Heart left ventricle (tissue), 16 donors: ENCODE measurements at regions not wholly inside any gene's neighbourhood (a gene's known extent, or its start where the extent isn't known, plus 50 kb on each side); places are given as distances from the start of the nearest gene placed in this dataset.

ENCODE experiments used
- ATAC-seq, 4 donors: fragments of 200-7000 bp; cut with Tn5 transposase; one replicate each; pipeline ENCODE4 v1.9.1; 2020 to 2022; ENCODE audit warnings: moderate library complexity in 4 of 4, mild to moderate bottlenecking in 3 of 4, moderate number of reproducible peaks in 1 of 4
- DNase-seq, 5 donors: peaks; one replicate each; pipeline ENCODE4 v3.0.0-alpha.2; 2020
- H3K27ac ChIP-seq, 12 donors: fragments of 200-600 bp; sonication (generic) in 4 of 12; one replicate each; pipeline versions ENCODE4 v1.5.0 to v1.8.0; 2016 to 2022; ENCODE audit warnings: mild to moderate bottlenecking in 2 of 12
- H3K27me3 ChIP-seq, 9 donors: fragments of 200-600 bp; sonication (generic) in 2 of 9; one replicate each; pipeline versions ENCODE4 v1.5.1 to v1.8.0; 2016 to 2022; ENCODE audit warnings: mild to moderate bottlenecking in 3 of 9
- H3K36me3 ChIP-seq, 9 donors: fragments of 200-600 bp; sonication (generic) in 2 of 9; one replicate each; pipeline versions ENCODE4 v1.5.0 to v1.8.0; 2018 to 2022; ENCODE audit warnings: mild to moderate bottlenecking in 2 of 9
- H3K4me1 ChIP-seq, 12 donors: fragments of 200-600 bp; sonication (generic) in 4 of 12; one replicate each; pipeline versions ENCODE4 v1.5.0 to v1.8.0; 2016 to 2022; ENCODE audit warnings: mild to moderate bottlenecking in 3 of 12
- H3K4me3 ChIP-seq, 12 donors: fragments of 200-600 bp; sonication (generic) in 4 of 12; one replicate each; pipeline versions ENCODE4 v1.5.0 to v1.8.0; 2017 to 2022; ENCODE audit warnings: mild to moderate bottlenecking in 9 of 12, moderate library complexity in 4 of 12
- H3K9me3 ChIP-seq, 12 donors: fragments of 200-600 bp; sonication (generic) in 4 of 12; one replicate each; pipeline versions ENCODE4 v1.5.0 to v1.8.0; 2016 to 2022; ENCODE audit warnings: mild to moderate bottlenecking in 1 of 12
- POLR2A ChIP-seq, 2 donors: fragments of 450-650 bp; IDR thresholded peaks; one replicate each; pipeline ENCODE4 v1.6.1; 2017; ENCODE audit warnings: antibody characterized with exemption in 2 of 2, mild to moderate bottlenecking in 2 of 2, moderate library complexity in 2 of 2
- WGBS, 4 donors: extraction: QIAGEN DNeasy Blood & Tissue Kit in 2 of 4; methylation state at CpG; one replicate each; pipeline versions ENCODE4 v1.1.5 to v1.1.7; 2013 to 2018; 5-methylcytosine and 5-hydroxymethylcytosine counted together
- intact Hi-C, 10 donors: fragments of 100-400 bp; cut with DNase I; formaldehyde crosslinking; loops; one replicate each; pipeline versions ENCODE4 v1.11.1 to v1.14.2; 2022
- TF ChIP-seq, protein P1 (sequence below), 12 donors: fragments of 200-600 bp; sonication (generic) in 4 of 12; IDR thresholded peaks; one replicate each; pipeline versions ENCODE4 v1.5.0 to v1.8.0; 2018 to 2022; ENCODE audit warnings: antibody characterized with exemption in 12 of 12, mild to moderate bottlenecking in 5 of 12
- donor health status: ischemic (EF 13 %, LVEDD 7.1; RV severe dilation, severe dysfunction).
- donor health status: healthy with polysubstance abuse.
- donor health status: DM: no; HTN: yes; CAD: no.
- donor health status: DM: no; HTN: no; CAD: no.
- donor health status: ischemic (EF 25% LVEDD 6.9; RV normal size, moderate dysfunction).
- donor health status: ischemic (EF 25% LVEDD 5.7; RV mildly dilated, moderate dysfunction).
- donor health status: healthy.
- donor health status: DM: yes; HTN: yes; CAD: no.
- donor health status: ischemic (EF 35%, LVEDD 5.7; RV mildly dilated, moderate dysfunction).
- donor health status: nonischemic (EF 11% LVEDD 7.7; RV severe dilation, severe dysfunction).
- donor health status: DM: yes; HTN: yes; CAD: no.
- donor health status: PGD.
- donor health status: ischemic (EF 29% LVEDD 5.4; RV normal size, mild dysfunction).
- donor health status: nonischemic (EF 23%, LVEDD 6.1; RV moderate dilation, normal function).

DNA sequence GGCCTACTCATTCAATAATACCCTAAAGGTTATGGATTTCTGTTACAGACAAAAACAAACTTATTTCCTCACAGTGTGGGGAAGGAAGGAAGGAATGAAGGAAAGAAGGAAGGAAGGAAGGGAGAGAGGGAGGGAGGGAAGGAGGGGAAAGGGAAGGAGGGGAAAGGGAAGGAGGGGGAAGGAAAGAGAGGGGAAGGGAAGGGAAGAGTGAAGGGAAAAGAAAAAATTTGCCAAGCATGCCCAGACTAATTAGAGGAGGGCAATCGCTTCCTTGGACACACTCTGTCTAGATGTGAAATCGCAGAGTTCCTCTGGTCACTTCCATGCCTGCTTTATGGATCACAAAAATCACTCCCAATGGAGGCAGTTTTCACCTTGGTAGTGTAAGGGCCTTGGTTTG, 570.1 kb upstream of the SOX9 start:
- Histone ChIP-seq H3K4me1 (no peaks in the 10 kb centered on the region), H3K36me3 (no peaks in the 10 kb centered on the region), H3K27ac (no peak overlapping the region), H3K4me3 (no peak overlapping the region), H3K27me3 (no peaks in the 10 kb centered on the region), H3K9me3 (no peaks in the 10 kb centered on the region)
- intact Hi-C loops: no loop called here
- no peak for ATAC-seq
- no peak for DNase-seq
- no peak for TF ChIP-seq POLR2A (IDR thresholded peaks at IDR 0.05)
- TF ChIP-seq, protein P1, sequence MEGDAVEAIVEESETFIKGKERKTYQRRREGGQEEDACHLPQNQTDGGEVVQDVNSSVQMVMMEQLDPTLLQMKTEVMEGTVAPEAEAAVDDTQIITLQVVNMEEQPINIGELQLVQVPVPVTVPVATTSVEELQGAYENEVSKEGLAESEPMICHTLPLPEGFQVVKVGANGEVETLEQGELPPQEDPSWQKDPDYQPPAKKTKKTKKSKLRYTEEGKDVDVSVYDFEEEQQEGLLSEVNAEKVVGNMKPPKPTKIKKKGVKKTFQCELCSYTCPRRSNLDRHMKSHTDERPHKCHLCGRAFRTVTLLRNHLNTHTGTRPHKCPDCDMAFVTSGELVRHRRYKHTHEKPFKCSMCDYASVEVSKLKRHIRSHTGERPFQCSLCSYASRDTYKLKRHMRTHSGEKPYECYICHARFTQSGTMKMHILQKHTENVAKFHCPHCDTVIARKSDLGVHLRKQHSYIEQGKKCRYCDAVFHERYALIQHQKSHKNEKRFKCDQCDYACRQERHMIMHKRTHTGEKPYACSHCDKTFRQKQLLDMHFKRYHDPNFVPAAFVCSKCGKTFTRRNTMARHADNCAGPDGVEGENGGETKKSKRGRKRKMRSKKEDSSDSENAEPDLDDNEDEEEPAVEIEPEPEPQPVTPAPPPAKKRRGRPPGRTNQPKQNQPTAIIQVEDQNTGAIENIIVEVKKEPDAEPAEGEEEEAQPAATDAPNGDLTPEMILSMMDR (IDR thresholded peaks at IDR 0.05): no peak
- WGBS, 4 donors: 90 to 96% (median 95%) methylated on average over 2 of the region's 2 CpGs

DNA sequence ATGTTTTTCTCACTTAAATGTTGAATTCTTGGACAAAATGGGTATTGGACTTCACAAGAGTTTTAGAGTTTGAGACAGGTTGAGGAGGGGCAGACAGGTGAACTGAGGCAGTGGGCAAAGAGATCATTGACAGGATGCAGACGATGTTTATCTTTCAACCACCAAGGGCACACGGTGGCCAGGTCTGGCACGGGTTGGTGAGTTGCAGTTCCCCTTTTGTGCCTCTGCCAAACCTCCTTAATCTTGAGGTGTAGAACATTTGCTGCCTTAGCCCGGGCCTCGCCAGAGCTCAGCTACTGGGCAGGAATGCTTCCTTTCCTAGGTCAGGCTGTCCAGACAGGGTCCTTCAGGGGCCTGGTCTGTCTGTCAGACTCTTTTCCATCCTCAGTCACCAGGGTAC, 567.4 kb upstream of the SOX9 start:
- Histone ChIP-seq H3K27ac (no peak overlapping the region), H3K36me3 (no peaks in the 10 kb centered on the region), H3K4me3 (no peak overlapping the region), H3K4me1 (no peaks in the 10 kb centered on the region), H3K9me3 (no peaks in the 10 kb centered on the region), H3K27me3 (no peaks in the 10 kb centered on the region)
- TF ChIP-seq, protein P1 (IDR thresholded peaks at IDR 0.05): no peak
- no peak for TF ChIP-seq POLR2A (IDR thresholded peaks at IDR 0.05)
- WGBS, 4 donors: 74 to 82% (median 75%) methylated on average over 5 of the region's 5 CpGs
- intact Hi-C loops: no loop called here
- DNase-seq (no peak), ATAC-seq (no peak)

DNA sequence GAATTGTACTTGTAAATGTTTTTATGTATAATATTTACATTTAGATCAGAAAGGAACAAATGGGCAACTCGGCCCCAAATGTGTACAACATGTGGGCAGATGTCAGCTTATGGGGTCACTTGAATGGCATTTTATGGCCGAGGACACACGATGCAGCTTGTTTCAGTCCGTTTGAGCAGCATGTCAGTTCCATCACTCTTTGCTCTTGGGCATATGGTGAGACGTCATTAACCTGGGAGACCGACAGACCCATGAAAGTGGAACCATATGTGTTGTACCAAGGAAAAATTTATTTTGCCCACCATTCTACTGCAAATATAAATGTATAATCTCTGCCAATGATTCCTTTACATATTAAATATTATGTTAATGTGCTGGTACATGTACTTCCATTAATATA, 561.9 kb upstream of the SOX9 start:
- intact Hi-C loops: no loop called here
- TF ChIP-seq POLR2A (IDR thresholded peaks at IDR 0.05): no peak
- TF ChIP-seq, protein P1 (IDR thresholded peaks at IDR 0.05): no peak
- DNase-seq: no peak
- no peak overlapping the region for H3K27ac ChIP-seq
- ATAC-seq: no peak
- H3K4me3 ChIP-seq: no peak overlapping the region
- no peaks in the 10 kb centered on the region for H3K36me3 ChIP-seq
- H3K27me3 ChIP-seq: no peaks in the 10 kb centered on the region
- no peaks in the 10 kb centered on the region for H3K4me1 ChIP-seq
- no peaks in the 10 kb centered on the region for H3K9me3 ChIP-seq
- WGBS, 4 donors: 76 to 84% (median 82%) methylated on average over 6 of the region's 6 CpGs

DNA sequence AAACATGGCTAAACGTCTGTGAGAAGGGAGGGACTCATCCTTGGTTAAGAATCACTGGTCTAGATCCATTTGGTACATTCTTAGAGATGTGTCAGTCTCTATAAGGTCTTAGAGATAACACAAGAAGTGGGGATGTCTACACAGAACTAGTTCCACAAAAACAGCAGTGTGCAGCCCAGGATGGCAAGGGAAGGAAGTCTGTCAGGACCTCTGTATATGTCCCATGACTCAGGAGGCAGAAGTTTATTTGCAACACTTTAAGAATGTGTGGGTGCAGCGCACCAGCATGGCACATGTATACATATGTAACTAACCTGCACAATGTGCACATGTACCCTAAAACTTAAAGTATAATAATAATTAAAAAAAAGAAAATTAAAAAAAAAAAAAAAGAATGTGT, 548.5 kb upstream of the SOX9 start:
- intact Hi-C loops: no loop called here
- H3K27me3 ChIP-seq: no peaks in the 10 kb centered on the region
- no peaks in the 10 kb centered on the region for H3K36me3 ChIP-seq
- H3K9me3 ChIP-seq: no peaks in the 10 kb centered on the region
- DNase-seq: no peak
- no peak overlapping the region for H3K27ac ChIP-seq
- no peaks in the 10 kb centered on the region for H3K4me1 ChIP-seq
- WGBS, 4 donors: 65 to 72% (median 69%) methylated on average over 2 of the region's 2 CpGs
- ATAC-seq: no peak
- H3K4me3 ChIP-seq: no peak overlapping the region
- TF ChIP-seq, protein P1 (IDR thresholded peaks at IDR 0.05): no peak
- TF ChIP-seq POLR2A (IDR thresholded peaks at IDR 0.05): no peak
